HEK293 (cell line): ENCODE measurements at regions not wholly inside any gene's neighbourhood (a gene's known extent, or its start where the extent isn't known, plus 50 kb on each side); places are given as distances from the start of the nearest gene placed in this dataset.

Experiments
- CTCF ChIA-PET: fragments of 350-600 bp; formaldehyde crosslinking; extraction: SDS; loops from one replicate; lab custom pipeline; 2021; ENCODE audit warnings: antibody characterized with exemption; lab: Yijun Ruan, JAX
- POLR2A ChIA-PET: fragments of 300-600 bp; formaldehyde crosslinking; extraction: SDS; loops from one replicate; lab custom pipeline; 2020; ENCODE audit warnings: antibody characterized with exemption, inconsistent platforms; lab: Yijun Ruan, JAX
- H3K27ac ChIP-seq: fragments of 200-500 bp; sonication (Bioruptor generic); 2 replicates; pipeline ENCODE4 v1.5.1; 2014; ENCODE audit warnings: low read depth, low read length, control low read depth, inconsistent platforms; ENCODE audit errors: extremely low read depth
- H3K36me3 ChIP-seq, 2 experiments: fragments of 200-500 bp in 1 of 2; sonication (Bioruptor generic) in 1 of 2; 1 replicate in 1 of 2; 2 replicates in 1 of 2; pipeline ENCODE4 v1.5.1; 2014 to 2017; ENCODE audit warnings: inconsistent platforms in 2 of 2, low read length in 2 of 2; ENCODE audit not compliant: control insufficient read depth in 2 of 2, insufficient read depth in 1 of 2
- H3K4me1 ChIP-seq: fragments of 200-500 bp; sonication (Bioruptor generic); 2 replicates; pipeline ENCODE4 v1.5.1; 2014; ENCODE audit warnings: mild to moderate bottlenecking, low read length, inconsistent platforms; ENCODE audit not compliant: control insufficient read depth, insufficient read depth
- H3K4me3 ChIP-seq: 2 replicates; pipeline ENCODE4 v1.5.1; 2011; ENCODE audit warnings: low read depth, mild to moderate bottlenecking, control low read depth, low read length, moderate library complexity
- H3K9me3 ChIP-seq: fragments of 200-500 bp; sonication (Bioruptor generic); 2 replicates; pipeline ENCODE4 v1.5.1; 2014; ENCODE audit warnings: low read depth, low read length, inconsistent platforms; ENCODE audit not compliant: control insufficient read depth, insufficient read depth
- HOXD13 ChIP-seq: sonication (generic); formaldehyde crosslinking; IDR thresholded peaks from 2 replicates; pipeline ENCODE4 v1.8.0; 2022; ENCODE audit warnings: missing genetic modification reagents, borderline replicate concordance
- RBAK ChIP-seq: fragments of 450-650 bp; formaldehyde crosslinking; IDR thresholded peaks from 2 replicates; pipeline ENCODE4 v1.5.1; 2016; ENCODE audit warnings: missing biosample characterization, missing genetic modification characterization
- SETDB1 ChIP-seq: IDR thresholded peaks from one replicate; pipeline ENCODE4 v1.6.1; 2017; ENCODE audit warnings: mild to moderate bottlenecking, low read length, moderate library complexity, mixed read lengths; ENCODE audit not compliant: insufficient read length
- SP2 ChIP-seq: fragments of 450-650 bp; formaldehyde crosslinking; IDR thresholded peaks from 2 replicates; pipeline ENCODE4 v1.5.1; 2016; ENCODE audit warnings: missing biosample characterization, missing genetic modification characterization
- TRIM28 ChIP-seq: IDR thresholded peaks from 2 replicates; pipeline ENCODE4 v1.6.1; 2011; ENCODE audit warnings: low read length, control low read depth, borderline replicate concordance
- ZBTB21 ChIP-seq: fragments of 450-650 bp; formaldehyde crosslinking; IDR thresholded peaks from 2 replicates; pipeline ENCODE4 v1.5.1; 2017; ENCODE audit warnings: missing biosample characterization, missing genetic modification characterization
- ZBTB48 ChIP-seq: fragments of 450-650 bp; formaldehyde crosslinking; IDR thresholded peaks from 2 replicates; pipeline ENCODE4 v1.5.1; 2016; ENCODE audit warnings: missing biosample characterization, missing genetic modification characterization
- ZNF155 ChIP-seq: fragments of 450-650 bp; formaldehyde crosslinking; IDR thresholded peaks from 2 replicates; pipeline ENCODE4 v1.5.1; 2016; ENCODE audit warnings: missing biosample characterization, missing genetic modification characterization
- ZNF214 ChIP-seq: fragments of 450-650 bp; formaldehyde crosslinking; IDR thresholded peaks from 2 replicates; pipeline ENCODE4 v1.5.1; 2017; ENCODE audit warnings: missing biosample characterization, mild to moderate bottlenecking, missing genetic modification characterization, borderline replicate concordance
- ZNF514 ChIP-seq: fragments of 450-650 bp; formaldehyde crosslinking; IDR thresholded peaks from 2 replicates; pipeline ENCODE4 v1.5.1; 2016; ENCODE audit warnings: missing biosample characterization, missing genetic modification characterization
- ZNF530 ChIP-seq: fragments of 450-650 bp; formaldehyde crosslinking; IDR thresholded peaks from 2 replicates; pipeline ENCODE4 v1.5.1; 2016; ENCODE audit warnings: low read depth, missing biosample characterization, missing genetic modification characterization
- ZNF664 ChIP-seq: fragments of 450-650 bp; formaldehyde crosslinking; IDR thresholded peaks from 2 replicates; pipeline ENCODE4 v1.5.1; 2016; ENCODE audit warnings: missing biosample characterization, missing genetic modification characterization
- TF ChIP-seq, protein P1 (sequence below): fragments of 450-650 bp; formaldehyde crosslinking; conservative IDR thresholded peaks from 2 replicates; pipeline ENCODE4 v1.5.1; 2016; ENCODE audit warnings: low read depth, missing biosample characterization, missing genetic modification characterization
- TF ChIP-seq, protein P2 (sequence below): fragments of 450-650 bp; formaldehyde crosslinking; IDR thresholded peaks from 2 replicates; pipeline ENCODE4 v1.5.1; 2016; ENCODE audit warnings: missing biosample characterization, missing genetic modification characterization
- TF ChIP-seq, protein P3 (sequence below): fragments of 450-650 bp; formaldehyde crosslinking; IDR thresholded peaks from 2 replicates; pipeline ENCODE4 v1.5.1; 2017; ENCODE audit warnings: missing biosample characterization, missing genetic modification characterization
- TF ChIP-seq, protein P4 (sequence below): fragments of 450-650 bp; formaldehyde crosslinking; IDR thresholded peaks from 2 replicates; pipeline ENCODE4 v1.5.1; 2016; ENCODE audit warnings: missing biosample characterization, missing genetic modification characterization

DNA sequence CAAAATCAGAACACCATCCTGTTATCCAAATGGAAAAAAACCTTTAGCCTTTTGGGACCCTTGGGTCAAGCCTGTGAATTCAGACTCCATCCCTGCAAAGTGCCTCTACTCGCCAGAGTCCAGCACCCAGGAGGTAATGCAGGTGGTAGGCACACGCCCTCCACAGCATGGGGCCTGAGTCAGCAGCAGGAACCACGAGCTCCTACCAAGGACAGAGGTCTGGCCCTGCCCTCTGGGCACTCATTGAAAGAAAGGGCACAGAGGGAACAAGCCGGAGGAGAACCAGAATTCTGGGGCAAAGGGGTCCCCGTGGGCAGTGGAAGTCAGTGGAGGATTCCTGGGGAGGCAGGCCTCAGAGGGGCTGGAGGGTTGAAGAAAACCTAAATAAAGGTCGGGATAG, 438.1 kb downstream of the NPHP4 start:
- no peaks in the 10 kb centered on the region for H3K9me3 ChIP-seq
- CTCF ChIA-PET = no interaction called here
- POLR2A ChIA-PET = no interaction called here
- TF ChIP-seq, protein P1, sequence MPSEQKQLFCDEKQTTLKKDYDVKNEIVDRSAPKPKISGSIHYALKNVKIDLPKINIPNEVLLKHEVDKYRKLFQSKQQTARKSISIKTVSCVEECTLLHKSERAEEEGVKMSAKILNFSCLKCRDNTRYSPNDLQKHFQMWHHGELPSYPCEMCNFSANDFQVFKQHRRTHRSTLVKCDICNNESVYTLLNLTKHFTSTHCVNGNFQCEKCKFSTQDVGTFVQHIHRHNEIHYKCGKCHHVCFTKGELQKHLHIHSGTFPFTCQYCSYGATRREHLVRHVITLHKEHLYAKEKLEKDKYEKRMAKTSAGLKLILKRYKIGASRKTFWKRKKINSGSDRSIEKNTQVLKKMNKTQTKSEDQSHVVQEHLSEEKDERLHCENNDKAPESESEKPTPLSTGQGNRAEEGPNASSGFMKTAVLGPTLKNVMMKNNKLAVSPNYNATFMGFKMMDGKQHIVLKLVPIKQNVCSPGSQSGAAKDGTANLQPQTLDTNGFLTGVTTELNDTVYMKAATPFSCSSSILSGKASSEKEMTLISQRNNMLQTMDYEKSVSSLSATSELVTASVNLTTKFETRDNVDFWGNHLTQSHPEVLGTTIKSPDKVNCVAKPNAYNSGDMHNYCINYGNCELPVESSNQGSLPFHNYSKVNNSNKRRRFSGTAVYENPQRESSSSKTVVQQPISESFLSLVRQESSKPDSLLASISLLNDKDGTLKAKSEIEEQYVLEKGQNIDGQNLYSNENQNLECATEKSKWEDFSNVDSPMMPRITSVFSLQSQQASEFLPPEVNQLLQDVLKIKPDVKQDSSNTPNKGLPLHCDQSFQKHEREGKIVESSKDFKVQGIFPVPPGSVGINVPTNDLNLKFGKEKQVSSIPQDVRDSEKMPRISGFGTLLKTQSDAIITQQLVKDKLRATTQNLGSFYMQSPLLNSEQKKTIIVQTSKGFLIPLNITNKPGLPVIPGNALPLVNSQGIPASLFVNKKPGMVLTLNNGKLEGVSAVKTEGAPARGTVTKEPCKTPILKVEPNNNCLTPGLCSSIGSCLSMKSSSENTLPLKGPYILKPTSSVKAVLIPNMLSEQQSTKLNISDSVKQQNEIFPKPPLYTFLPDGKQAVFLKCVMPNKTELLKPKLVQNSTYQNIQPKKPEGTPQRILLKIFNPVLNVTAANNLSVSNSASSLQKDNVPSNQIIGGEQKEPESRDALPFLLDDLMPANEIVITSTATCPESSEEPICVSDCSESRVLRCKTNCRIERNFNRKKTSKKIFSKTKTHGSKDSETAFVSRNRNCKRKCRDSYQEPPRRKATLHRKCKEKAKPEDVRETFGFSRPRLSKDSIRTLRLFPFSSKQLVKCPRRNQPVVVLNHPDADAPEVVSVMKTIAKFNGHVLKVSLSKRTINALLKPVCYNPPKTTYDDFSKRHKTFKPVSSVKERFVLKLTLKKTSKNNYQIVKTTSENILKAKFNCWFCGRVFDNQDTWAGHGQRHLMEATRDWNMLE (tag by site-specific recombination) = no peak
- TF ChIP-seq ZNF214 (tag by site-specific recombination) = no peak
- TF ChIP-seq, all 188 proteins: peak for 0
- Histone ChIP-seq H3K36me3 (no peaks in the 10 kb centered on the region), H3K4me1 (no peaks in the 10 kb centered on the region), H3K27ac (no peak overlapping the region), H3K4me3 (no peak overlapping the region)

DNA sequence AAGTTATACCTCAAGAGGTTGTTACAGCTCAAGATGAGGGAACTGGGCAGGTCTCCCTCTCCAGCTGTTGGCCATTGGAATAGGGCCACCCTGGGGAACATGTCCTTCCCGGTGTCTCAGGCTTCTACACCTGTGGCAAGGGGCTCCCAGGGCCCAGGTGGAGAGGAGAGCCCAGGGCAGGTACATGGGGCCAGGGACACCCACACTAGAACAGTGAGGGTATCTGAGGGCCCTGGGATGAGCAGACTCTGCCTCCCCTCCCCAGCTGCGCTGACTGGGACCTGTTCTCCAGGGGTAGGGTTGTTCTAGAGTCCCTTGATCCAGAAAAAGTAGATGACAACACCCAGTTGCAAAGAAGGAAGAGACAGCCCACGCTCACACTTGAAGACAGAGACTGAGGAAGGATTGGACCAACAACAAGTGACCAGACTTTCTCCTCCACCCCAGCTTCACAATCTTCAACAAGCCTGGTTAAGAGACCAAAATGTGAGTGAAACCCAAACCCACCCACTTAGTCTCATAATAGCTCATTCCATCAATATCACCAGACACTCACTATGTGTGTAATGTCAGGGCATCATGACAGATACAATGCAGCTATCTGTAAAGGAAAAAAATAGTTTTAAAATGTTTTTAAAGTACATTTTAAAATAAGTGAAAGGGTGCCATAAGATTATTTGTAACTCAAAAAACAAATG, 439.3 kb downstream of the NPHP4 start:
- no peak overlapping the region for H3K4me3 ChIP-seq
- H3K9me3 ChIP-seq = no peaks in the 10 kb centered on the region
- H3K36me3 ChIP-seq = no peaks in the 10 kb centered on the region
- H3K27ac ChIP-seq = no peak overlapping the region
- POLR2A ChIA-PET = no interaction called here
- H3K4me1 ChIP-seq = no peaks in the 10 kb centered on the region
- CTCF ChIA-PET = no interaction called here
- TF ChIP-seq, protein P2, sequence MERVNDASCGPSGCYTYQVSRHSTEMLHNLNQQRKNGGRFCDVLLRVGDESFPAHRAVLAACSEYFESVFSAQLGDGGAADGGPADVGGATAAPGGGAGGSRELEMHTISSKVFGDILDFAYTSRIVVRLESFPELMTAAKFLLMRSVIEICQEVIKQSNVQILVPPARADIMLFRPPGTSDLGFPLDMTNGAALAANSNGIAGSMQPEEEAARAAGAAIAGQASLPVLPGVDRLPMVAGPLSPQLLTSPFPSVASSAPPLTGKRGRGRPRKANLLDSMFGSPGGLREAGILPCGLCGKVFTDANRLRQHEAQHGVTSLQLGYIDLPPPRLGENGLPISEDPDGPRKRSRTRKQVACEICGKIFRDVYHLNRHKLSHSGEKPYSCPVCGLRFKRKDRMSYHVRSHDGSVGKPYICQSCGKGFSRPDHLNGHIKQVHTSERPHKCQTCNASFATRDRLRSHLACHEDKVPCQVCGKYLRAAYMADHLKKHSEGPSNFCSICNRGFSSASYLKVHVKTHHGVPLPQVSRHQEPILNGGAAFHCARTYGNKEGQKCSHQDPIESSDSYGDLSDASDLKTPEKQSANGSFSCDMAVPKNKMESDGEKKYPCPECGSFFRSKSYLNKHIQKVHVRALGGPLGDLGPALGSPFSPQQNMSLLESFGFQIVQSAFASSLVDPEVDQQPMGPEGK (tag by site-specific recombination) = no peak
- TF ChIP-seq ZNF514 = no peak

DNA sequence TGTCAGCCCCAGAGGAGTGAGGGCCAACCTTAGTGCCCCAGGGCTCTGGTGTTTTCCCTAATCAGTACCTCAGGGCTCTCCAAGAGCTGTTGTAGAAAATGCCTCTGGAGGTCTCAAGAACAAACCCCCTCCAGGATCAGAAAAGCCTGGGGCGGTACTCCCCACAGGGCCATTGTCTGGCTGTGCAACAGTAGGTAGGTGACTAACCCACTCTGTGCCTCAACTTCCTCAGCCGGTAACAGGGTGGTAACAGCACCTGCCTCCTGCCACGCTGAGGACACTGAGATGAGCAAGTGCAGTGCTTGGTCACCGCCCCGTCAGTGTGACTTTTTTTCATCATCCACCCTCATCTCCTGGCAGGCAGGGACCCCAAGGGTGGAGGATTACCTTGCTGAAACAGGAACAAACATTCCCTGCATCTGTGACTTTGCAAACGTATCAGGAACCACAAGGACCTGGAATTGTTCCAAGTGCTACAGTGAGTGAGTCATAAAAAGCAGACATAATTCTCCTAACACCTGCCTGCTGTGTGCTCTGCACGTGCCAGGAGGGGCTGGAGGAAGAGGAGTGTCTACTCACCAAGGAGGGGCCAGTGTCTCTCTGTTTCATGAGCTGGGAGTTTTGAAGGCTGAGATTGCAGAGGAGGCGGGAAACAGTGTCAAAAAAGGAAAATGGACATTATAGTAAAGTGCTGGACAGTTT, 440.8 kb downstream of the NPHP4 start:
- Histone ChIP-seq H3K27ac (no peak overlapping the region), H3K36me3 (no peaks in the 10 kb centered on the region), H3K9me3 (no peaks in the 10 kb centered on the region), H3K4me1 (no peaks in the 10 kb centered on the region), H3K4me3 (no peak overlapping the region)
- POLR2A ChIA-PET = no interaction called here
- TF ChIP-seq SETDB1 = peak; percentile 56
- TF ChIP-seq ZNF530 (tag by site-specific recombination) = no peak
- no peak for TF ChIP-seq SP2 (tag by site-specific recombination)
- TF ChIP-seq, protein P3, sequence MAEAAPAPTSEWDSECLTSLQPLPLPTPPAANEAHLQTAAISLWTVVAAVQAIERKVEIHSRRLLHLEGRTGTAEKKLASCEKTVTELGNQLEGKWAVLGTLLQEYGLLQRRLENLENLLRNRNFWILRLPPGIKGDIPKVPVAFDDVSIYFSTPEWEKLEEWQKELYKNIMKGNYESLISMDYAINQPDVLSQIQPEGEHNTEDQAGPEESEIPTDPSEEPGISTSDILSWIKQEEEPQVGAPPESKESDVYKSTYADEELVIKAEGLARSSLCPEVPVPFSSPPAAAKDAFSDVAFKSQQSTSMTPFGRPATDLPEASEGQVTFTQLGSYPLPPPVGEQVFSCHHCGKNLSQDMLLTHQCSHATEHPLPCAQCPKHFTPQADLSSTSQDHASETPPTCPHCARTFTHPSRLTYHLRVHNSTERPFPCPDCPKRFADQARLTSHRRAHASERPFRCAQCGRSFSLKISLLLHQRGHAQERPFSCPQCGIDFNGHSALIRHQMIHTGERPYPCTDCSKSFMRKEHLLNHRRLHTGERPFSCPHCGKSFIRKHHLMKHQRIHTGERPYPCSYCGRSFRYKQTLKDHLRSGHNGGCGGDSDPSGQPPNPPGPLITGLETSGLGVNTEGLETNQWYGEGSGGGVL = no peak
- peak; percentile 61; the same call in 1 of the 2 replicates for TF ChIP-seq TRIM28
- TF ChIP-seq, protein P4, sequence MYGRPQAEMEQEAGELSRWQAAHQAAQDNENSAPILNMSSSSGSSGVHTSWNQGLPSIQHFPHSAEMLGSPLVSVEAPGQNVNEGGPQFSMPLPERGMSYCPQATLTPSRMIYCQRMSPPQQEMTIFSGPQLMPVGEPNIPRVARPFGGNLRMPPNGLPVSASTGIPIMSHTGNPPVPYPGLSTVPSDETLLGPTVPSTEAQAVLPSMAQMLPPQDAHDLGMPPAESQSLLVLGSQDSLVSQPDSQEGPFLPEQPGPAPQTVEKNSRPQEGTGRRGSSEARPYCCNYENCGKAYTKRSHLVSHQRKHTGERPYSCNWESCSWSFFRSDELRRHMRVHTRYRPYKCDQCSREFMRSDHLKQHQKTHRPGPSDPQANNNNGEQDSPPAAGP (tag by site-specific recombination) = peak; percentile 98
- TF ChIP-seq ZNF155 (tag by site-specific recombination) = no peak
- TF ChIP-seq ZBTB21 (tag by site-specific recombination) = 0 out of 2 replicates have a peak, but pooled peaks have one; percentile 37
- TF ChIP-seq RBAK (tag by site-specific recombination) = peak; percentile 28; the same call in 1 of the 2 replicates
- 0 out of 2 replicates have a peak, but pooled peaks have one; percentile 47 for TF ChIP-seq ZBTB48
- no peak for TF ChIP-seq ZNF664 (tag by site-specific recombination)
- TF ChIP-seq HOXD13 (CRISPR knock-in tag) = peak; percentile 76; the same call in 1 of the 2 replicates
- CTCF ChIA-PET = interaction anchor here (1.7 kb wide), 1 partner anchor 194 kb away, joined by 5 read pairs; no protein-coding TSS in a partner anchor
